ENCODE measurements at regions not wholly inside any gene's neighbourhood (a gene's known extent, or its start where the extent isn't known, plus 50 kb on each side); places are given as distances from the start of the nearest gene placed in this dataset.

GRCh38 chr12:3336606-3337311, 154.2 kb upstream of the PRMT8 start:
- H3K9me3 Mint-ChIP-seq = no peaks in the 10 kb centered on the region
- Histone ChIP-seq H3K27me3 (ENCODE audit: control insufficient read depth, insufficient read depth, low read length, poor library complexity, severe bottlenecking) (no peaks in the 10 kb centered on the region), H3K9me3 (ENCODE audit: control insufficient read depth, low read length) (no peaks in the 10 kb centered on the region), H3K36me3 (ENCODE audit: control insufficient read depth, insufficient read depth, low read length) (no peaks in the 10 kb centered on the region), H3K4me3 (ENCODE audit: low read length) (no peak overlapping the region), H3K9ac (ENCODE audit: extremely low read depth, low read length, poor library complexity, severe bottlenecking) (no peak overlapping the region), H3K27ac (ENCODE audit: low read depth, low read length) (peak overlapping the region; percentile 85), H3K4me1 (ENCODE audit: control insufficient read depth, insufficient read depth, low read length) (no peaks in the 10 kb centered on the region)
- H3K36me3 Mint-ChIP-seq (ENCODE audit: low read depth) = no peaks in the 10 kb centered on the region
- TF ChIP-seq CTCF (conservative IDR thresholded peaks at IDR 0.05) = no peak
- peaks cover 7% of the 10 kb centered on the region for H3K4me1 Mint-ChIP-seq
- DNase-seq = no peak
- no peaks in the 10 kb centered on the region for H3K27me3 Mint-ChIP-seq (ENCODE audit: insufficient read depth)
- WGBS, 2 experiments (ENCODE audit: insufficient coverage in 1 of 2, insufficient read length in 1 of 2) = 61 to 75% methylated on average over 12 to 13 of the region's 13 CpGs
- no peak overlapping the region for H3K4me3 Mint-ChIP-seq
- H3K27ac Mint-ChIP-seq = no peak overlapping the region

- no peaks in the 10 kb centered on the region for H3K27me3 ChIP-seq (ENCODE audit: control insufficient read depth, insufficient read depth, low read length, poor library complexity, severe bottlenecking)
- no peak overlapping the region for H3K4me3 ChIP-seq (ENCODE audit: low read length)
- WGBS, 2 experiments (ENCODE audit: insufficient coverage in 1 of 2, insufficient read length in 1 of 2) = 89 to 96% methylated on average over 3 to 5 of the region's 5 CpGs
- Mint-ChIP-seq H3K27me3 (ENCODE audit: insufficient read depth) (no peaks in the 10 kb centered on the region), H3K9me3 (no peaks in the 10 kb centered on the region), H3K4me1 (peaks cover 18% of the 10 kb centered on the region), H3K4me3 (no peak overlapping the region), H3K27ac (no peak overlapping the region), H3K36me3 (ENCODE audit: low read depth) (no peaks in the 10 kb centered on the region)
- no peak for DNase-seq
- H3K9ac ChIP-seq (ENCODE audit: extremely low read depth, low read length, poor library complexity, severe bottlenecking) = no peak overlapping the region
- H3K36me3 ChIP-seq (ENCODE audit: control insufficient read depth, insufficient read depth, low read length) = no peaks in the 10 kb centered on the region
- no peaks in the 10 kb centered on the region for H3K9me3 ChIP-seq (ENCODE audit: control insufficient read depth, low read length)
- no peak for TF ChIP-seq CTCF (conservative IDR thresholded peaks at IDR 0.05)
- H3K4me1 ChIP-seq (ENCODE audit: control insufficient read depth, insufficient read depth, low read length) = peaks cover 7% of the 10 kb centered on the region
- H3K27ac ChIP-seq (ENCODE audit: low read depth, low read length) = no peak overlapping the region
Measured at GRCh38 chr12:3337944-3338343, 153.1 kb upstream of the PRMT8 start.

GRCh38 chr12:3339221-3339620, 151.8 kb upstream of the PRMT8 start:
- no peak for TF ChIP-seq CTCF (conservative IDR thresholded peaks at IDR 0.05)
- no peak overlapping the region for H3K27ac ChIP-seq (ENCODE audit: low read depth, low read length)
- Mint-ChIP-seq H3K36me3 (ENCODE audit: low read depth) (no peaks in the 10 kb centered on the region), H3K27ac (no peak overlapping the region), H3K27me3 (ENCODE audit: insufficient read depth) (no peaks in the 10 kb centered on the region), H3K4me1 (peaks cover 16% of the 10 kb centered on the region), H3K9me3 (no peaks in the 10 kb centered on the region), H3K4me3 (no peak overlapping the region)
- 89 to 93% methylated on average over 7 of the region's 7 CpGs for WGBS, 2 experiments (ENCODE audit: insufficient coverage in 1 of 2, insufficient read length in 1 of 2)
- DNase-seq = no peak
- H3K4me1 ChIP-seq (ENCODE audit: control insufficient read depth, insufficient read depth, low read length) = peaks cover 7% of the 10 kb centered on the region
- no peak overlapping the region for H3K4me3 ChIP-seq (ENCODE audit: low read length)
- no peaks in the 10 kb centered on the region for H3K9me3 ChIP-seq (ENCODE audit: control insufficient read depth, low read length)
- no peaks in the 10 kb centered on the region for H3K36me3 ChIP-seq (ENCODE audit: control insufficient read depth, insufficient read depth, low read length)
- no peaks in the 10 kb centered on the region for H3K27me3 ChIP-seq (ENCODE audit: control insufficient read depth, insufficient read depth, low read length, poor library complexity, severe bottlenecking)
- H3K9ac ChIP-seq (ENCODE audit: extremely low read depth, low read length, poor library complexity, severe bottlenecking) = no peak overlapping the region
